ENCODE measurements at regions not wholly inside any gene's neighbourhood (a gene's known extent, or its start where the extent isn't known, plus 50 kb on each side); places are given as distances from the start of the nearest gene placed in this dataset.
"Not testable (repeated sequence)": the region's sequence is repeated elsewhere in the genome, so short reads cannot be mapped to it uniquely, and the experiment has no call there.

DNA sequence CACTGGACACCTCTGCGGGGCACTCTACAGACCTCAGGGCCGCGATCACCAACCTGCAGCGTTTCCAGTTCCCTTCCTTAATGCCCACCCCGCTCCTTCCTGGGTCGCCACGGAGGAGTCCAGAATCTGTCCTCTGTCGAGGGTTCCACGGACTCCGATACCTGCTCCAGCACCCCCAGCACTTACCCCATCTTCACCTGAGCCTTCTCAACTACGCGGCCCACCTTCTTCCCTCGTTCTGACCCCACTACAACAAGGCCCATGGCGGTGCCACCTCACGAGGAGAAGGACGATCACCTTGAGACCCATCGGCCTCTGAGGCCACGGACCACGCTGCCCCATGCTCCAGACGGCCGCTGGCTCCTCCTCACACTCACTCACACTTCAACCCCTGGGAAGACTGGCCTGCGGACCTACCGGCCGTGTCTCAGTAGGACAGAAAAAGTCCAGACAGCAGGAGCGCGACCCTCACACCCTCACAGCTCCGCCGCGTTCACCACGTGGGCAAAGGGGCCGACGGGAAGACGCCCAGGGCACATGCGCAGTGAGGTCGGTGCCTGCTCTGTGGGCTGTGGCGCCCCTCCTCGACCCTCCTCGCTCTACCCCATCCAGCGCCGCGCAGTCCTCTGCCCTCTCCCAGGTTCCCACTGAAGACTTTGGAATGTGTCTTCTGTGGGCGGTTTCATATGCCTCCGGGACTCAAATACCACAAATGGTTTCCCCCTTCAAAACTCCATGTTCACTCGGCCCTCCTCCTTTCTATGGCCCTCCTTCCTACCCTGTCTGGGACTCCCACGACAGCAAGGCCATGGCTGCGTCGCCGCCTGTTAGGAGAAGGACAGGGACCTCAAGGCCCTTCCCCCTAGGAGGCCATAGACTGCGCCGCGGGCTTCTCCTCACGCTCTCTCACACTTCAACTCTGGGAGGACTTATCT, 193.9 kb upstream of the PHF14 start:
- no peak overlapping the region for H3K27ac ChIP-seq (ENCODE audit: low read length)
- H3K36me3 ChIP-seq (ENCODE audit: insufficient read depth, low read length), result no peaks in the 10 kb centered on the region
- no peaks in the 10 kb centered on the region for H3K79me2 ChIP-seq (ENCODE audit: low read length)
- H3K9me2 ChIP-seq (replicated peaks; ENCODE audit: insufficient read depth, low read length), result no peaks in the 10 kb centered on the region
- no peaks in the 10 kb centered on the region for H3K27me3 ChIP-seq (ENCODE audit: low read length)
- H3K4me1 ChIP-seq (ENCODE audit: low read length), result no peaks in the 10 kb centered on the region
- no peak overlapping the region for H2AFZ ChIP-seq (ENCODE audit: low read length)
- no peak overlapping the region for H3K4me3 ChIP-seq (ENCODE audit: low read length)
- no peak overlapping the region for H3K4me2 ChIP-seq (ENCODE audit: low read depth, low read length, poor library complexity, severe bottlenecking)
- no peaks in the 10 kb centered on the region for H3K9me3 ChIP-seq (ENCODE audit: low read length)
- H3K9ac ChIP-seq (ENCODE audit: low read length), result no peak overlapping the region
- no peak for DNase-seq
- H4K20me1 ChIP-seq (ENCODE audit: insufficient read depth, low read depth, low read length), result no peaks in the 10 kb centered on the region

- Histone ChIP-seq H3K9me3 (ENCODE audit: low read length) (no peaks in the 10 kb centered on the region), H3K4me1 (ENCODE audit: low read length) (no peaks in the 10 kb centered on the region), H3K4me2 (ENCODE audit: low read depth, low read length, poor library complexity, severe bottlenecking) (no peak overlapping the region), H3K4me3 (ENCODE audit: low read length) (no peak overlapping the region), H3K27me3 (ENCODE audit: low read length) (no peaks in the 10 kb centered on the region), H3K36me3 (ENCODE audit: insufficient read depth, low read length) (no peaks in the 10 kb centered on the region), H4K20me1 (ENCODE audit: insufficient read depth, low read depth, low read length) (no peaks in the 10 kb centered on the region), H3K9ac (ENCODE audit: low read length) (no peak overlapping the region), H3K27ac (ENCODE audit: low read length) (no peak overlapping the region), H3K9me2 (replicated peaks; ENCODE audit: insufficient read depth, low read length) (no peaks in the 10 kb centered on the region), H2AFZ (ENCODE audit: low read length) (no peak overlapping the region), H3K79me2 (ENCODE audit: low read length) (no peaks in the 10 kb centered on the region)
- DNase-seq, result no peak
These were observed 193.3 kb upstream of the PHF14 start for GRCh38 chr7:10780400-10780747.

GRCh38 chr7:10786976-10787375, 186.7 kb upstream of the PHF14 start:
- H3K4me1 ChIP-seq (ENCODE audit: low read length); H3K9me2 ChIP-seq (replicated peaks; ENCODE audit: insufficient read depth, low read length); H2AFZ ChIP-seq (ENCODE audit: low read length); H3K4me3 ChIP-seq (ENCODE audit: low read length); H3K4me2 ChIP-seq (ENCODE audit: low read depth, low read length, poor library complexity, severe bottlenecking); H3K9ac ChIP-seq (ENCODE audit: low read length); DNase-seq; H3K27me3 ChIP-seq (ENCODE audit: low read length); H3K9me3 ChIP-seq (ENCODE audit: low read length); H3K36me3 ChIP-seq (ENCODE audit: insufficient read depth, low read length); H3K79me2 ChIP-seq (ENCODE audit: low read length); H3K27ac ChIP-seq (ENCODE audit: low read length); H4K20me1 ChIP-seq (ENCODE audit: insufficient read depth, low read depth, low read length): not testable (repeated sequence)

GRCh38 chr7:10789170-10789569, 184.5 kb upstream of the PHF14 start:
- H3K27ac ChIP-seq (ENCODE audit: low read length), result no peak overlapping the region
- H3K9ac ChIP-seq (ENCODE audit: low read length), result no peak overlapping the region
- no peaks in the 10 kb centered on the region for H3K27me3 ChIP-seq (ENCODE audit: low read length)
- no peak overlapping the region for H3K4me2 ChIP-seq (ENCODE audit: low read depth, low read length, poor library complexity, severe bottlenecking)
- H3K36me3 ChIP-seq (ENCODE audit: insufficient read depth, low read length), result no peaks in the 10 kb centered on the region
- H3K4me3 ChIP-seq (ENCODE audit: low read length), result no peak overlapping the region
- DNase-seq, result no peak
- no peak overlapping the region for H2AFZ ChIP-seq (ENCODE audit: low read length)
- no peaks in the 10 kb centered on the region for H3K4me1 ChIP-seq (ENCODE audit: low read length)
- no peaks in the 10 kb centered on the region for H3K9me3 ChIP-seq (ENCODE audit: low read length)
- H4K20me1 ChIP-seq (ENCODE audit: insufficient read depth, low read depth, low read length), result no peaks in the 10 kb centered on the region
- H3K9me2 ChIP-seq (replicated peaks; ENCODE audit: insufficient read depth, low read length), result no peaks in the 10 kb centered on the region
- no peaks in the 10 kb centered on the region for H3K79me2 ChIP-seq (ENCODE audit: low read length)

DNA sequence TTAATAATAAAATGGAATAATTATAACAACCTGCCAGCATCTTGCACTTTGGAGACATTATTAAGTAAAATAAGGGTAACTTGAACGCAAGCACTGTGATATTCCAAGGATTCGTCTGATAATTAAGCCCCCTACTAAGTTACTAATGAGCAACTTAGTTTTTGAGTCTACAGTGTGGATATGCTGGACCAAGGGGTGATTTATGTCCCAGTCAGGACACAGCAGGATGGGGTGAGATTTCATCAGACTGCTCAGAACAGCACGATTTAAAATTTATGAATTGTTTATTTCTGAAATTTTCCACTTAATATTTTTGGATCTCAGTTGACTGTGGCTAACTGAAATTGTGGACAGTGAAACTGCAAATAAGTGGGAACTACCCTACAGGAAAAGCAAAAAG, 182.8 kb upstream of the PHF14 start:
- no peak for DNase-seq
- Histone ChIP-seq H3K4me3 (ENCODE audit: low read length) (no peak overlapping the region), H3K4me1 (ENCODE audit: low read length) (no peaks in the 10 kb centered on the region), H3K9ac (ENCODE audit: low read length) (no peak overlapping the region), H3K4me2 (ENCODE audit: low read depth, low read length, poor library complexity, severe bottlenecking) (no peak overlapping the region), H3K27ac (ENCODE audit: low read length) (no peak overlapping the region), H3K9me3 (ENCODE audit: low read length) (no peaks in the 10 kb centered on the region), H3K27me3 (ENCODE audit: low read length) (no peaks in the 10 kb centered on the region), H3K79me2 (ENCODE audit: low read length) (no peaks in the 10 kb centered on the region), H3K36me3 (ENCODE audit: insufficient read depth, low read length) (no peaks in the 10 kb centered on the region), H3K9me2 (replicated peaks; ENCODE audit: insufficient read depth, low read length) (no peaks in the 10 kb centered on the region), H2AFZ (ENCODE audit: low read length) (no peak overlapping the region), H4K20me1 (ENCODE audit: insufficient read depth, low read depth, low read length) (no peaks in the 10 kb centered on the region)

DNA sequence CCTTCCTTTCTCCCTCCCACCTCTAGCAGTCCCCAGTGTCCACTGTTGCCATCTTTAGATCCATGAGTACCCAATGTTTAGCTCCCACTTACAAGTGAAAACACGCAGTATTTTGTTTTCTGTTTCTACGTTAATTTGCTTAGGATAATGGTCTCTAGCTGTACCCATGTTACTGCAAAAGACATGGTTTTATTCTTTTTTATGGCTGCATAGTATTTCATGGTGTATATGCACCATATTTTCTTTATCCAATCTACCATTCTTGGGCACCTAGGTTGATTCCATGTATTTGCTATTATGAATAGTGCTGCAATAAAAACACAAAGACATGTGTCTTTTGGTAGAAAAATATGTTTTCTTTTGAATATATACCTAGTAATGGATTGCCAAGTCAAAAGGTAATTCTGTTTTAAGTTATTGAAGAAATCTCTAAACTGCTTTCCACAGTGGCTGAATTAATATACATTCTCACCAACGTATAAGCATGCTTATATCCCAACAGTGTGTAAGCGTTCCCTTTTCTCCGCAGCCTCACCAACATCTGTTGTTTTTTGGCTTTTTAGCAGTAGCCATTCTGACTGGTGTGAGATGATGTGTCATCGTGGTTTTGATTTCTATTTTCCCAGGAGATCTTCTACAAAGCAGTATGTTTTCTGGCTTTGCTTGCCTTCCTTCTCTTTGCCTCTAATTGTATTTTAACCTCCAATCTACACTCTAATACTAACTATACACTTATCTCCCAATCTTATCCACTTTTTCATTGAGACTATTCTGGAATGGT, 179.5 kb upstream of the PHF14 start:
- no peaks in the 10 kb centered on the region for H3K27me3 ChIP-seq (ENCODE audit: low read length)
- no peak for DNase-seq
- no peak overlapping the region for H3K27ac ChIP-seq (ENCODE audit: low read length)
- H3K4me2 ChIP-seq (ENCODE audit: low read depth, low read length, poor library complexity, severe bottlenecking), result no peak overlapping the region
- no peaks in the 10 kb centered on the region for H3K4me1 ChIP-seq (ENCODE audit: low read length)
- H3K79me2 ChIP-seq (ENCODE audit: low read length), result no peaks in the 10 kb centered on the region
- H3K4me3 ChIP-seq (ENCODE audit: low read length), result no peak overlapping the region
- no peaks in the 10 kb centered on the region for H3K9me3 ChIP-seq (ENCODE audit: low read length)
- H2AFZ ChIP-seq (ENCODE audit: low read length), result no peak overlapping the region
- no peak overlapping the region for H3K9ac ChIP-seq (ENCODE audit: low read length)
- H3K36me3 ChIP-seq (ENCODE audit: insufficient read depth, low read length), result no peaks in the 10 kb centered on the region
- H4K20me1 ChIP-seq (ENCODE audit: insufficient read depth, low read depth, low read length), result no peaks in the 10 kb centered on the region
- H3K9me2 ChIP-seq (replicated peaks; ENCODE audit: insufficient read depth, low read length), result no peaks in the 10 kb centered on the region

DNA sequence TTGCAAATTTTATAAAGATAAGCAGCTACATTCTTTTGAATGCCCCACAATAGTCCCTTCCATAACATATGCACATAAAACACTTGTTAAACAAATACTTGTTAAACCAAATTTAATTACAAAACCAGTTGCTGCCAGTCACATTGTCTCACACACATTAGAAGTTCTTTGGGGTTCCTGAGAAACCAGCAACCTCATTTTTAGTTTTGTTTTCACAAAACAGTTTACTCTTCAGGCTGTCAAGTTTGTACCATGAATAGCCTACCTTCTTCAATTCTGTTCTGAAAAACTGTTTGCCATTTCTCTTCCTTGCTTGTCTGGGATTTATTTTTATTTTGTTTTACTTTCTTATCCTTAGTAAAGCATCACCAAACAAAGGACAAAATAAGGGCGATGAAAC, 176.5 kb upstream of the PHF14 start:
- Histone ChIP-seq H2AFZ (ENCODE audit: low read length) (no peak overlapping the region), H3K27ac (ENCODE audit: low read length) (no peak overlapping the region), H3K9ac (ENCODE audit: low read length) (no peak overlapping the region), H3K4me1 (ENCODE audit: low read length) (no peaks in the 10 kb centered on the region), H3K79me2 (ENCODE audit: low read length) (no peaks in the 10 kb centered on the region), H4K20me1 (ENCODE audit: insufficient read depth, low read depth, low read length) (no peaks in the 10 kb centered on the region), H3K4me3 (ENCODE audit: low read length) (no peak overlapping the region), H3K9me2 (replicated peaks; ENCODE audit: insufficient read depth, low read length) (no peaks in the 10 kb centered on the region), H3K4me2 (ENCODE audit: low read depth, low read length, poor library complexity, severe bottlenecking) (no peak overlapping the region), H3K36me3 (ENCODE audit: insufficient read depth, low read length) (no peaks in the 10 kb centered on the region), H3K27me3 (ENCODE audit: low read length) (no peaks in the 10 kb centered on the region), H3K9me3 (ENCODE audit: low read length) (no peaks in the 10 kb centered on the region)
- DNase-seq, result no peak

- Histone ChIP-seq H3K4me1 (ENCODE audit: low read length) (no peaks in the 10 kb centered on the region), H3K9ac (ENCODE audit: low read length) (no peak overlapping the region), H3K9me3 (ENCODE audit: low read length) (no peaks in the 10 kb centered on the region), H3K27me3 (ENCODE audit: low read length) (no peaks in the 10 kb centered on the region), H2AFZ (ENCODE audit: low read length) (no peak overlapping the region), H3K27ac (ENCODE audit: low read length) (no peak overlapping the region), H3K79me2 (ENCODE audit: low read length) (no peaks in the 10 kb centered on the region), H3K4me3 (ENCODE audit: low read length) (no peak overlapping the region), H3K36me3 (ENCODE audit: insufficient read depth, low read length) (no peaks in the 10 kb centered on the region), H3K9me2 (replicated peaks; ENCODE audit: insufficient read depth, low read length) (no peaks in the 10 kb centered on the region), H4K20me1 (ENCODE audit: insufficient read depth, low read depth, low read length) (no peaks in the 10 kb centered on the region), H3K4me2 (ENCODE audit: low read depth, low read length, poor library complexity, severe bottlenecking) (no peak overlapping the region)
- DNase-seq, result no peak
These were observed 175.6 kb upstream of the PHF14 start for GRCh38 chr7:10798044-10798443.

Data from Karpas-422 (cell line).